Amniotic stem cell (primary cell): ENCODE measurements at regions not wholly inside any gene's neighbourhood (a gene's known extent, or its start where the extent isn't known, plus 50 kb on each side); places are given as distances from the start of the nearest gene placed in this dataset.

ENCODE experiments used
- DNase-seq: peaks from one replicate; lab custom pipeline; 2025; lab: John Stamatoyannopoulos, UW

DNA sequence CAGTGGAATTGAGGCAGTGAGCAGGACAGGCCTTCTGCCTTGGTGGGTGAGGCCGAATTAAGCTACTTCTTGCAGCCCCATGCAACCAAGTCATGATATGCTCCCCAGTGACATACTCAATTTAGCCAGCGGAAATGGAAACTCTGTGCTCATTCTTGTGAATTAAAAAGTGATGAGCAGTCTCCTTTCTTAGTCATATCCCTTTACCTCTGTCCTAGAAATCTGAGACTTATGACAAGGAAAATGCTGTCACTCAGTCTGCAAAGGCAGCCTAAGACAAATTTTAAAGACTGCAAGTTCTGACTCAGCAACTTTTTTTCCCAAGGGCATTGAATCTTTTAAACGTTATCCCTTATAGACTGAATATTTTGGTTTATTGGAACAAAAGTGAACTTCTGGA, 218.2 kb downstream of the SH3BP4 start:
- peak; percentile 37 for DNase-seq

GRCh38 chr2:235170536-235171521, 219.0 kb downstream of the SH3BP4 start:
- DNase-seq, result peak; percentile 69

GRCh38 chr2:235171550-235172031, 219.8 kb downstream of the SH3BP4 start:
- peak; percentile 14 for DNase-seq

- no peak for DNase-seq
Observed at GRCh38 chr2:235180642-235181041, 228.8 kb downstream of the SH3BP4 start.

DNA sequence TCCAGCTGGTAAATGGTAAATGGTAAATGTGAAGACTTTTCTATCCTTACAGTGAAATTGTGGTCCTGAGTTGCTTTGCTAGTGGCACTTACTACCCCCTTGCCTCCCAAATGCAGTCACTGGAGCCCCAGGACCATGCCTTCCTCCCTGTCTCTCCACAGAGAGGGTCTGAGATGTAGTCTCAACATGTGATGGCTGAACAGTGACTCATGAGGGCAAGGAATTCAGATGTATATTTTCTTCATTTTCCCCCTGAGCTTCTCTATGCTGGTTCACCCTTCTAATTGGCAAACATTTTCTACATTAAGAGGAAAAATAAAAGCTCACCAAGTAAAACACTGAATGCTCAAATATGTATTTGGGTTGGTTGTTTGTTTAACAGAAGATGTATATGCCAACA, 232.0 kb downstream of the SH3BP4 start:
- no peak for DNase-seq

DNA sequence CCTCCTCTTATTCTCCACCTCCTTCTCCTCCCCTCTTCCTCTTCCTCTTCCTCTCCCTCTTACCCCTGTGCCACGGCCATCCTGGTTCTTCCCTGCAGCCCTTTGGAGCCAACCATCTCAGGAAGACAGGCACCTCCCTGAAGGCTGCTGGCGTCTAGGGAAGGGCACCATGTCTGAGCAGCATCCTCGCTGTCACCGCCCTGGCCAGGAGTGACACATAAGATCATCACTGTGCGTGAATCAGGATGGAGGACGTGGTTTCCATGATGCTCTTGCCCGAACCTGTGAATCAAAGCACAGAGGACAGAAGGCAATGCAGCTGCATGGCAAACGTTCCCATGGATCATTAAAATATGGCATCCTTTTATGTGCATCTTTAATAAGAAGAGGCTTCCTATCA, 236.0 kb downstream of the SH3BP4 start:
- DNase-seq, result no peak

DNA sequence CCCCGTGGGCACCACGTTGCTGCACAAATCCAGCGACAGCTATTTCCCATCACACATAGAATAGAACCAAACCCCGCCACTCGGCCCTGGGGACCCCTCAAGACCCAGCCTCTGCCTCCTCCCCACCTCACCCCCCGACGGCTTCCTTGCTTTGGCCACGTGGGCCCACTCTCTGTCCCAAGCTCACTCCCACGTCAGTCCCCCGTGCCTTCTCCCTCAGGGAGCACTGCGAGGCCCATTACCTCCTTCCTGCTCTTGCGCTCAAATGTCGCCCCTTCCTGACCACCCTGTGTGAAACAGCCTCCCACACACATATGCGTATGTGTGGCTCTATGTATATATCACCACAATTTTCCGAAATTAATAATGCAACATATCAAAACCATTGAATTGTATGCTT, 239.7 kb downstream of the SH3BP4 start:
- DNase-seq, result no peak

DNA sequence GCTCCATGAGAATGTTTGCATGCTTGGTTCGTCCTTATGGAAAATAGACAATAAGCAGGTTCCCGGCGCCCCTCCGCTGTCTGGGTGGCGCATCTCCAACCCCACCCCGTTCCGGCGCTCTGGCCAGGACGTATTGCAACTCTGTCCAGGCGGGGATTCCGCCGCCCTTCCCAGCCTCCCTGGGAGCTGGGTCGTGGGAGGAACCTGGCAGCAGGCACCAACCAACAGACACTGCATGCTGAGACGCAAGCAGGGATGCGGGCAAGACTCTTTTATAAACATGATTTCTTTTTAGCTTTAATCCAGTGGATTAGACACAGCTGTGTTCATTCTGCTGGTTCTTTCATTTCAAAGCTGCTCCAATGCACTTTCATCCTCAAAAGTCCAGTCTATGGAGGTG, 240.2 kb downstream of the SH3BP4 start:
- DNase-seq, result no peak

- DNase-seq, result no peak
Observed at GRCh38 chr2:235194351-235194750, 242.5 kb downstream of the SH3BP4 start.

GRCh38 chr2:235194836-235195235, 243.0 kb downstream of the SH3BP4 start:
- no peak for DNase-seq

DNA sequence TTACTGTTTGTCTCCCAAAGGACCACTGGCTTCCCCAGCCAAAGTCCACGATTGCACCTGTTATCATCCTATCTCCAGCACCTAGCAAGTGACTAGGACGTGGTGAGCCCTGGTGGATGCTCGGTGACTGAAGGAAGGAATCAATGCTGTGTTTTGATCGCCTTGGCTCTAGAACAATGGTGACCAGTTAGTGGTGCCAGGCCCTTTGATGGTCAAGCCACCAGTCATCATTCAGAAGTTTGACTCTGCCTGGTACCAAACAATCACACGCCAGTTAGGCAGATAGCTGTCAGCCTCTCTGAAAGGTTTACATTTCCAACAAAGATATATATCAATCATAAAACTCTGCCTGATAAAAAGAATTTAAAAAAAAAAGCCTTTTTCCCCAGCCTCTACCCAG, 244.1 kb downstream of the SH3BP4 start:
- no peak for DNase-seq

DNA sequence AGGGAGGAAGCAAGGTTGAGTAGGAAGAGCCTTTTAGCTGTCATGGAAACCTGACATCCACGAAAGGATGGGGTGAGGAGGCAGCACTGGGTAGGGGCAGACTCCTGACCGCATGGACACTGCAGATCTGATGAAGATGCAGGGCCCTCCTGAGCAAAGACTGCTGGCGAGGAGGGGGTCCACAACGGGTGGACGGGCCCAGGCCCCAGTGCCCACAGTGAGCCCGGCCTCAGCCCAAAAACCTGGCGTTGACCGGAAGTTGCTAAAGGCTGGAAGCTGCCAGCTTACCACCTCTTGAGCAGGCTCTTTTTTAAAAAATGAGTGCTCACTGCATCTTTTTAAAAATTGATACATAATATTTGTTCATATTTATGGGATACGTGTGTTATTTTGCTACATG, 247.3 kb downstream of the SH3BP4 start:
- no peak for DNase-seq

DNA sequence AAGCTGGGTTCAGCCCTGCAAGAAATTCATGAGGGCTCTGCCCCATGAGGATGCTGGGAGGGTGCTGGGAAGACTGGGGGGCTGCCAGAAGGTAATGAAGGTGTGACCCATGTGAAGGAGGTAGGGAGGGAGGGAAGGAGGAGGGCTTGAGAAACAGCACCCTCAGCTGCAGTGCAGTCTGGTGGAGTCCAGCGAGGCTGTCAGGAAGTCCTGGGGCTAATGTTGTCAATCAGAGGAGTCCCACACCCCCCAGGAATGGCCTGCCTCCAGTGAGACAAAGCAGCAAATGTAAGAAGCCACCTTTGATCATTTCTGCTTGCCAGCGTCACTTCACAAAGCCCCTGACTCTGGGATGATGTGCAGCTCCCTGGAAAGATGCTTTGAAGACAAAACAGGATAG, 248.4 kb downstream of the SH3BP4 start:
- no peak for DNase-seq

GRCh38 chr2:235201756-235202155, 249.9 kb downstream of the SH3BP4 start:
- DNase-seq, result no peak

DNA sequence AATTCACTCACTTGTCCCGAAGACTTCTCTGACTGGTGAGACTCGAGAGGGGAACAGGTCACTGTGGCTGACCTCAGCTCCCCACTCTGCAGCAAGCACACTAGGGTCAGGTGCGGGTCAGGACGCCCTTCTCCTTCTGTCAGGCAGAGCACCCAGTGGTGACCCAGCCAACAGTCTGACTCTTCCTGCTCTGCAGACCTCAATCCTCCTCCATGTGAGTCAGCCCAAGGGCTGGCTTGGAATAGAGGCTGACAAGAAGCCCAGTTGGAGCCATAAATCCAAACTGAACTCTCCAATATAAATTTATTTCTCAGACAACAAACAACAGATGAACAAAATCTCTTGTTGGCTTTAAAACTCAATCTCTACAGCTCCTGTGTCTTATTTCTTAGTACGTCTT, 253.1 kb downstream of the SH3BP4 start:
- DNase-seq, result no peak

DNA sequence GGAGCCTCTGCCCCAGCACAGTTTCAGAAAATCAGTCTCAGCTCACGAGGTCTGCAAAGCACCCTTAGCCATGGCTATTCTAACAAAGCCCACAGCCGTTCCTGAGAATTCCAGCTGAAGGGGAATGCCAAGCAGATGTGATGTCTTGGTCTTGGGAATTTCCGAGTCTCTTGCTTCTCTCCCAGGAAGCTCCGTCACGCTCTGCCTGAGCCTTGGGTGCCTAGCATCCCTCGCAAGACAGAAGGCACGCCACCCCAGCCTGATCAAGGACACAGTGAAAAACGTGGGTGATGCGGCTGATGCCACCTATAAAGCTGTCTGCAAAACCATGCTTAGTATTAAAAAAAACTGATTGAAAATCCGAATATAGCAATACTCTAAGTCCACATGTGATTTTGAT, 254.6 kb downstream of the SH3BP4 start:
- DNase-seq, result no peak

DNA sequence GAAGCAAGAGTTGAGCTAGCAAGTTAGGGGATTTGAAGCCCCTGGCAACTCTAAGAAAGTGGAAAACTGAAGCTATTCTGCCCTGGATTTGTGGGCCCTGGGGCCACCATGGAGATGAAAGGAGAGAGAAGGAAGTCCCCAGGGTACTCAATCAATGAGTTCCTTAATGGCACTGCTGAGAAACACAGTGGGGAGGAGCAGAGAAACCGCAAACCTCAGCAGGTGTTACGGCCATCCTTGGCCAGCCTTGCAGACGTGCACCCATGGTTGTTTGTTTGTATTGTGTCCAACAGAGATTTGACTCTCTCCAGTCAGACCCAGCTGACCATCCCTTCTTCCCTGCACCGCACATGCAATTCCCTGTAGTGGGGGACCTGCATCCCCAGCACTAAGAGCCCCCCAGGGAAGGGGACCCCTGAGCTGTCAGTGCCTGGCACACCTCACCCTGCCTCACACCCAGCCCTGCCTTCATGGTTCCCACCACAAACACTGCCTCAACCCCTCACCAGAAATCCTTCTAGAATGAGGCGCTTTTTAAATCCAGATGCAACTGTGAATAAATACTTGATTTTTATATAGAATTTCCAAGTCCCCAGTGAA, 255.3 kb downstream of the SH3BP4 start:
- no peak for DNase-seq

GRCh38 chr2:235211056-235211455, 259.2 kb downstream of the SH3BP4 start:
- DNase-seq, result no peak

DNA sequence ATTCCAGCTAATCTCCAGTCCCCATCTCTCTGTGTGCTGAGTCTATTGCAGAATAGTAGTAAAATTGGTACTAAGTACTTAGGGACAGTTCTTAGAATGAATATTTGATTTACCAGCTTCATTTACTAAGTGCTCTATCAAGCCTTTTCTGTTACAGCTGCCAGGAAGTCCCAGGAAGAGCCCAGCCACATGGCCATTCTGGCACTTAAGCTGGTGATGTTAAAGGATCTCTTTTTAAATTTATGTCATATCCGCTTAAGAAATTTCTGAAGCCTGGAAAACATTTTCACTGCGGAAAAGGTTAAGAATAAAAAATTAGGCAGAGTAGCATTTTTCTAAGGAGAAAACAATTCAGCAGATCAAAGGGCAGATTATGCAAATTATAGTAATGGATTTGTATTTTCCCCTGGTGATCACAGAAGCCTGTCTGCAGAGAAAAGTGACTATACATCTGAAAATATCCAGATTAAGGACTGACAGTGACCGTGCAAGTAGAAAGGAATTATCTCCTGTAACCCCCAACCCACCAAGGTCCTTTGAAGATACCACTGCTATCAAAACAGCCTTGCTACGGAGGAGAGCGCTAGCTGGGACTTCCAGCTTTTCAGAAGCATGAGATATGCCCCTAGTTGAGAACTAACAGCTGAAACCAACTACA, 260.8 kb downstream of the SH3BP4 start:
- DNase-seq, result no peak

GRCh38 chr2:235215248-235215647, 263.4 kb downstream of the SH3BP4 start:
- no peak for DNase-seq

DNA sequence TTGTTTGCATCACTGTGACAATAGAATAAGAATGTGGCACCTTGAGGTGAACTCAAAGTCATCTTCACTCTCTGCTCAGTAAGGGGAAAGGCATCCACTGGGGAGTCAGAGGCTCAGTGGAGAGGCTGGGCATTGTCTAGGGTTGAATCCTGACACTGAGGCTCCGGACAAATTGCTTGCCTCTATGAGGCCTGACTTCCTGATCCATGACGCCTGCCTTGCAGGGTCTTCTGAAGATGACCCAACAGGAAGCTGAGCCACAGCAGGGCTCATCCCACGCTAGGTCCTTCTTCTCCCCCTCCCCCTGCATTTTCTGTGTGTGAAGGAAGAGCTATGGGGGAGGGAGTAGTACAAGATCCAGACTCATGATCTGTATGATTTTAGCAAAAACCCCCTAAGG, 265.1 kb downstream of the SH3BP4 start:
- no peak for DNase-seq

DNA sequence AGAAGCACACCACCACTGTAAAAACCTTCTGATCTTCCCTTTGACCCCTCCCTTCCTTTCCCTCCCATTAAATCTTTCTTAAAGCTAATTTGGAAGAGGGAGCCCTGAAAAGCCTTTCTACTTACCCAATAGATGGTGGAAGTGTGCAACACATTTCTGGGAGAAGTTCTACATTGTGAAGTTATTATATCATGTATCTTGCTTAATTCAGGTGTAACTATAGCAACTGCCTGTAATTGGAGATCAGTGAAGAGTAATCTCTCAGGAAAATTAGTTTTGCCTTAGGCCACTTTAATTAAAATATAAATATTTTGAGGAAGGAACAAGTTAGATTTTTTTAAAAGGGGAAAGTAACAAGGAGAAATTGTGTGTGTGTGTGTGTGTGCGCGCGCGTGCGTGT, 266.0 kb downstream of the SH3BP4 start:
- DNase-seq, result no peak

DNA sequence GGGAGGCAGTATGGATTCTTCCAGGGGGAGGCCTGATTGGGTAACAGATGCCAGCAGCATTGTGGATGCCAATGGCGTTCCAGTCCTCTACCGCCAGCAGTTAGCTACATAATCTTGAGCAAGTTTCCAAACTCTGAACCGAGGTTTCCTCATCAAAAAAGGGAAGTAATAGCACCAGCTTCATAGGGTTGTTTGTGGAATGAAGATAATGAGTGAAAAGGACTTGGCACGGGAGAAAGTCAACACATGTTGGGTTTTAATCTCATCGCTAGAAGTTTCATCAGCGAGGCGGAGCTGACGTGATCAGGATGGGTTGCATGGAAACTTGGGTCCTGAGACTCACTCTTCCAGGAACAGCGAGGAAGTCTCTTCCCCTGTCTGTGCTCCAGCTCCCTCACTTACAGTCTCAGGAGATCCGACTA, 266.7 kb downstream of the SH3BP4 start:
- no peak for DNase-seq
